Dermis microvascular lymphatic vessel endothelial cell (primary cell): ENCODE measurements at regions not wholly inside any gene's neighbourhood (a gene's known extent, or its start where the extent isn't known, plus 50 kb on each side); places are given as distances from the start of the nearest gene placed in this dataset.

Source experiments
- DNase-seq, 2 donors: peaks; one replicate each; pipeline versions ENCODE4 v3.0.0 to v3.0.0-alpha.2; 2010; ENCODE audit warnings: low read depth in 2 of 2

DNA sequence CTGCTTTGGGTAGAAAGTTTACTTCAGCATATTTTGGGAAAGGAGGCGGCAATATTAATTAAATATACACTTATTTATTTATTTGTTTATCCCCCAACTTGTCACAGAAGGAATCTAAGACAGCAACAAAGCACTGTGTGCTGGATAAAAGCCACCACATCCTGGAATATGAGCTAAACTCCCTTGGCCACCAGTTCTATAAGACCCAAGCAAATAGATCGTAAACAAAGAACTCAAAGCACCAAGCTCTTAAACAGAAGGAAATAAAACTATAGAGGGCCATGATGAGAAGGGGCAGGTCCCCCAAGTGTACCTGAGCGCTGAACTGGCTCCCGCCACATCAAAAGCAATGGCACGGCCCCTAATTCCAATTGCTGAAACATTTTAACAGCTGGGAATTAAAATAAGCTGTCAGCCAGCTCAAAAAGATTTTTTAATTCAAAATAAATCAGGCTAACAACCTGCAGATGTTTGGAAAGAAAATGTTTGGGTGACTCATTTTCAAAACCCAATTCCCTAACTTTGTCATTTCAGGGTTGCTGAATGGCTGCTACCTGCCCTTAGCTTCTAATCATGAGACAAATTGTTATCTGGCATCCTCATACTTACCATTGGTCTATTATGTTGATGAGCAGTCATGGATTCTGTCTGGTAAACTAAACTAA is 127.1 kb downstream of the SLC30A10 start:
- no peak for DNase-seq

DNA sequence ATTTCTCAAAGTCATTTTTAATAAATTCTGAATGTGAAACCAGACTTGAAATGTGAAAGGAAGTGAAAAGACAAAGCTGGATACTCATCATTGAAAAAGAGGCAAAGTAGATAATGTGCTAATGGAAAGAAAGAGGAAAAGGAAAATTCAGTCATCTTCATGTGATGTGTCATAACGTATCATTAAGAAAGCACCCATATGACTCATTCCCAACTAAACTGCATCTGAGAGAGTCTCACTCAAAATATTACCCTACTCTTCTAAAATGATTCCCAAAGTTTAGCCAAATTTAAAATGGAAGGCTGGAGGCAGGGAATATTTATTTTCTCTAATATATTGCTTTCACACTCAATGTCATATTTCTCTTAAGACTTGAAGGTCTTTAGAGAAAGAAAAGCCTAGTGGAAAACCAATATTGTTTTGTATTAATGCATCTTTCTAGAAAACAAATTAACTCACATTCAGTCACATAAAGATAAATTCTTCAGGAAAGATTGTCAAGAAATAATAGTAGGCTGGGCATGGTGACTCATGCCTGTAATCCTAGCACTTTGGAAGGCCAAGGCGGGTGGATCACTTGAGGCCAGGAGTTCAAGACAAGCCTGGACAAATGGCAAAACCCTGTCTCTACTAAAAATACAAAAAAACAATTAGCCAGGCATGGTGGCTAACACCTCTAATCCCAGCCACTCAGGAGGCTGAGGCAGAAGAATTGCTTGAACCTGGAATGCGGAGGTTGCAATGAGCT is 129.9 kb downstream of the SLC30A10 start:
- no peak for DNase-seq

DNA sequence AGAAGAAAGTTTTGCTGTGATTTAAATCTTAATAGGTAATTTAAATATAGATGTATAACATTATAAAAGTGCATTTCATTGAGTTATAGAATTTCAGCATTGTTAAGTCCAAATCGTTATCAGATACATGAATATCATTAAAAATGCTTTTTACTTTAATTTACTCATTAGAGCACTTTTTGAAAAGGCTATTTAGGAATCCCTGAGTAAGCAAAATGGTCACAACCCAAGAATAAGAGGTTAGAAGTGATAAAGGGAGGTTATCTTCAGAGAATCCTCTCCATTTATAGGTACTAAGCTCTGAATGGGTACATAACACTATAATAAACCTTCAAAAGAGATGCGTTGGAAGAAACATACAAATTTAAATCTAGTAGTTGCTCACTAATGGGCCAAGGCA is 130.7 kb downstream of the SLC30A10 start:
- no peak for DNase-seq

DNA sequence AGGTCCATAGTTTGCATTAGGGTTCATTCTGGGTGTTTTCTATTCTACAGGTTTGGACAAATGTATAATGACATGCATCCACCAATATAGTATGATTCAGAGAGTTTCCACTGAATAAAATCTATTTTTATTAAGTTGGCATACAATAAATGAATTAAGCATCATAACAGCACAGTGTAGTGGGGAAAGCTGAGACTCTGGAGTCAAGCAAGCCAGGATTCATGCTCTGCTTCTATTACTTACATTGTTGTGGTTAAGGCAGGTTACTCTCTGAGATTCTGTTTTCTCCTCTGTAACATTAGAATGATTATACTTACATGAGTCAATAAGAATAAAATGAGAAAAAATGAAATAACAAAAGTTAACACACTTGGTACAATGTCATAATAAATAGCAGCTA is 131.3 kb downstream of the SLC30A10 start:
- DNase-seq, result no peak

DNA sequence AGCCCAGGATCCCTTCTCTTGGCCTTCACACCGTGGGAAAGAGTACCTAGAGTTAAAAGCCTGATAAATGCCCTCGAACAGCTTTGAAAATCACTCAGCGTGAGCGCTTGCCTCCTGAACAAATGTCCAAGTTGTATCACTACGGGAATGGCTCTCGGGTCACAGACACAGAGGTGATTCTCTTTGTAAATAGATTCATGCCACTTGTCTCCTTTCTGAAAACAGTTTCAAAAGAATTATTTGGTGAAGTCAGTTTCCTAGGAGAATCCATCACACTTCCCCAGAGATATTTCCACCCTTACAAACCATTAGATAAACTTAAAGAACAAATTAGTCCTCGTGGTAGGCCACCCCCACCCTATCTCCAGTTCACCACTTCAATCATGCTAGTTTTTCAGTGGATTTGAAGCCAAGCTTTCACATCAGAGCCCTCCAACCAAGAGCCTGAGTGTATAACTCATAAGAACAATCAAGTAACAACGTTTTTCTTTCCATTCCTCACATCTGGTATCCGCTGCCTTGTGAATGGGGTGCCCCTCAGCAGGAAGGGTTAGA is 132.9 kb downstream of the SLC30A10 start:
- no peak for DNase-seq

DNA sequence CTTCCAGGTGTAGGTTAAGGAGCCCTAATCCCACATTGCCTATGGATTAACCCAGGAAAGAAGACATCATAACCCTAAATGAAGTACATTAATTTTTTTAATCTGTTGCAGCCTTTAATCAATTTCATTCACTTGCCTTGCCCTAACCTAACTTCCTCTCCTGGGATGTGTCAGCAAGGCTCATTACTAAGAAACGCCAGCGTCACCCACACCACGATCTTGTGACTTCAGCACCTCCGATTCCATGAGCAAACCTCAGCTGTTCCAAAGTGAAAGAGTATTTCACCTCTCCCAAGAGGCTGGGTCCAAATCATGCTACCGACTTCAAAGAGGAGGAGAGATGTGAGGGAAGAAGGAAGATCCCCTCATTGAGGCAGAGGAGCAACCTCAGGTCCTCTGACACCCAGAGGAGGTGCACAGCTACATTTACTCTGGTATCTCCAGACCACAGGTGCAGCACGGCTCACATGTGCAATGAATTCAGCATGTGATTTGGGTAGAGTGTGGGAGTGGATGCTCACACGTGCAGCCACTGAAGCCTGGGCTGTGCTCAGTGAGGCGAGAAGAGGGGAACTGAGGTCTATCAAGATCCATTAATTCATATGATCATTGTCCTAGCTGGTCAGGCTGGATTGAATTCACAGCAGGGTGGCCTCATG is 134.1 kb downstream of the SLC30A10 start:
- no peak for DNase-seq

DNA sequence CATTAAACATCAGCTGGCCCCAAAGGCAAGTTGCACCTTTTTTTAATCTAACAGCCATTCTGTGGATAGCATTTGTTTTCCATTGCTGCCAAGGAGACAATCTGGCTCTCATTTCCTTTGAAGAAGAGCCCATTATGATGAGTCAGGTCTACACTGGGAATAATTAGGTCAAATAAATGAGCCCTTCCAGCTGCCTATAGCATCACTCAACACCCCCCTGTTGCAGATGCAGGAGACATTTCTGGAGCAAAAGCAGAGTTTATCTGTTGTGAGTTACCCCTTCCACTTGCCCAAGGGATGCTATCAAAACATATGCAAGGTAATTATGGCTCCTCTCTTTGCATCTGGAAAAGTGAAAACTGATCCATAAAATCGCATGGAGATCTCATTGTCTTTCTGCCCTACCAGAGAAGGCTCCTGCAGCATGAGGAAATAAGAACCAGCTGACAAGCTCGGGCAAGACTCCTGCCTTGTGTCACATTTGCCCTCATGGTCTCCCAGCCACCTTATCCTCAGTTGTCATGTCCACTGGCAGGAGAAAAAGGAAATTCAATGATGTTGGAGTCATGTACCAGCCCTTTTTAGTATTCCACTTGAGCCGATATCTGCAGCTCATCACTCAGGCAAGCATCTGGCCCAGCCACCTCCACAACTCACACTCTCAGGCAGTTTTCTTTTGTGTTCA is 135.9 kb downstream of the SLC30A10 start:
- no peak for DNase-seq

DNA sequence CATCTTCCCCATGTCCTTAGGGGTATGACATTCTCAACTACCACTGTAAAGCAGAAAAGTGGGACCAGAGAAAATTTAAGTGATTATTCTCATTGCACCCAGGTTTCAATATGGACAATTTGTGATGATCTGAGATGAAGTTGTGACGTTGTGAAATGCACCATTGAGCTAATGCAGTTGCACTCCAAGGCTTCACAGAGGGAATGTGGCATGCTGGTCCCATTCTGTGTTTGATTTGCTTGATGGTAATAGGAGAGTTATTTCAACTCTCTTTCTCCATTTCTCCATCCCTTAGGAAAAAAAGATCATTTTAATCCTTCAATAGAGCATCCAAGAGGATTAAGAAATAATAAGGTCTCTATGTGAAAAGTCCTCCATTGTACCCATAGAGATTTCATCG is 136.6 kb downstream of the SLC30A10 start:
- no peak for DNase-seq

DNA sequence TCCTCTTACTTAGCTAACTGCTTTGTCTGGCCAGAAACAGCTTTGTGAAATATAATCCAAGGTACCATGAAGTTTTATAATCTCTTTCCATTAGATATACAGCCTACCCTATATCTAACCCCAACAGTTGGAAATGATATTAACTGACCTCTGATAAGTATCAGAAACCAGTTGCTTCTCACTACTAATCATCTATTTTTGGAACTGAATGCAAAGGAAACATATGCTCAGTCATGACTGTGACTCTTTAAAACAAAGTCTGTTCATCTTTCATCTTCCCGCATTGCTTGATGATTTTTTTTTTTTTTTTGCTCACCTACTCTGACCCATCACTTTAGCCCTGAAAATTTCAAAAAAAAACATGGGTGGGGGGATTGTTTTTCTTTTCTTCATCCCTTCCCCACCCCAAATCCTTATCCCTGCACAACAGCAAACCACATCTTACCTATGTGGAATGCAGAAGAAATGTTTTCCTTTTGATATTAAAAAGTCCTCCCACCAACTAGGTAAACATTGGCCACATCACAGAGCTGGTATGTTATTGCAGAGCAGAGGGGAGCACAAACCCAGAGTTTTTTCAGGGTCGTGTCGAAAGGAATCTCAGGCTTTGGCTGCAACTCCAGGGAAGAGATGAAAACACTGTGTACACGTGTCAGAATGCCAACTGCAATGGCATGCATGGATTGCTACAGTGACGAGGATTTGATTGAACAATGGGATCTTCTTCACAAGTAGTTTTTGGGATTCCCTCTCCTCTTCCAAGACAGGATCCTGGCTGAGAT is 137.3 kb downstream of the SLC30A10 start:
- DNase-seq, result no peak

DNA sequence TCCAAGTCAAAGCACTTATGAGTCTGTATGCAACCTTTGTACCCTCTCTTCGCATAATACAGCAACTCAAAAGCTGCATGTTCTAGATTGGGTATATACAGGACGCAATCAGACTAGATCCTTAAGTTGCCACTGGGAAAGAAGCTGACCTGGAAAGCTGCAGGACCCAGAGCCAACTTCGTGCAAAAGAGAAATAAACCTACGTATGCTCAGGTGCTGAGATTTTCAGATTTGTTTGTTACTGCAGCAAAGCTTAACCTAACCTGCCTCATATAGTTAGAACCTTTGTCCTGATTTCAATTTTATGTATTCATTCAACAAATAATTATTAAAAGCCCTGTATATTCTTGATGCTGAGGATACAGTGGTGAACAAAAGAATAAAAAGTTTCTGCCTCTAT is 139.7 kb downstream of the SLC30A10 start:
- DNase-seq, result no peak

DNA sequence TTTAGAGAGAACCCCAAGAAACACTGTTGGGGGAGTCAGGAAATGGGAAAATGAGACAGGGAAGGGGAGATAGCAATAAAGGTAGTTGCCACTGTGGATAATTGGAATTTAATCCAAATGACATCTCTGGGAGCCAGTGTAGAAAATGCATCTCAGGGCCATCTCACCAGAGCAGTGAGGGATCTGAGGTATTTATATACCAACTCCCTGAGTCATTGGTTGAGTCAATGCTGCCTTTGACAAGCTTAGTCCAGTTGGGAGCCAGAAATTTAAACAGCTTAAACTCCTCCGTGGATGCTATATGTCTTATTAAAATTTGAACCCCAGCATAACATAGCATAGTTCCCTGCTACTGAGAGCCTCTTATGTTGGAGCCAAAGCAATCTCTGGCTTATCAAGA is 140.3 kb downstream of the SLC30A10 start:
- DNase-seq, result no peak

DNA sequence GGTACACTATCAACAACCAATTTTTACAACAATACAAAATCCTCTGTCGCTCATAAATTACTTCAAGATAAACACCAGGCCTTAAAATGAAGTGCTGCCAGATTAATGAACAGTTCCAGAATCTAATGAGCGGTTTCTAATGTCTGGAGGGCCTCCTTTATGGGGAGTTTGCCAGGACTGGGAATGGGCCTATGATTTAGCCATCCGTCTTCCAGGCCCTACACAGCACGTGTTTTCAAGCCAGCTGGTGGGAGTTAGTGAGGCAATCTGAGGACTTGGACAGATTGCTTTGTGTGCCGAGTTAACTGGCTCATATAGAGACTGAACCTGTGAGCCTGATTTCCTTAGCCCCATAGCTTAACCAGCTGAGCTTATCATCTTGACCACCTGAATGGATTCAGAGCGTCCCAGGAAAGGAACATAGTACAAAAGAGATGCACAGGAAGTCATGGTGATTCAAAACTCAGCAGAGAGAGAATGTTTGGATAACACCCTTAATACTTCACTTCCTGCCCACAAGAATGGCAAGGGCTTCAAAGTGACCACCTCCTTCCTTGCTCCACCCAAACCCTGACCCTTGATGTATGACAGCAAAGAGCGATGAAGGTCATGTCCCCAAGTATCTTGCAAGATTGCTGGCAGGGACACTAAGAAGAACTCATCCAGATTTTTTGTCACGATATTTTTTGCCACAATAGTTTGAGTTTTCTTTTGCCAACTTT is 143.5 kb downstream of the SLC30A10 start:
- no peak for DNase-seq

DNA sequence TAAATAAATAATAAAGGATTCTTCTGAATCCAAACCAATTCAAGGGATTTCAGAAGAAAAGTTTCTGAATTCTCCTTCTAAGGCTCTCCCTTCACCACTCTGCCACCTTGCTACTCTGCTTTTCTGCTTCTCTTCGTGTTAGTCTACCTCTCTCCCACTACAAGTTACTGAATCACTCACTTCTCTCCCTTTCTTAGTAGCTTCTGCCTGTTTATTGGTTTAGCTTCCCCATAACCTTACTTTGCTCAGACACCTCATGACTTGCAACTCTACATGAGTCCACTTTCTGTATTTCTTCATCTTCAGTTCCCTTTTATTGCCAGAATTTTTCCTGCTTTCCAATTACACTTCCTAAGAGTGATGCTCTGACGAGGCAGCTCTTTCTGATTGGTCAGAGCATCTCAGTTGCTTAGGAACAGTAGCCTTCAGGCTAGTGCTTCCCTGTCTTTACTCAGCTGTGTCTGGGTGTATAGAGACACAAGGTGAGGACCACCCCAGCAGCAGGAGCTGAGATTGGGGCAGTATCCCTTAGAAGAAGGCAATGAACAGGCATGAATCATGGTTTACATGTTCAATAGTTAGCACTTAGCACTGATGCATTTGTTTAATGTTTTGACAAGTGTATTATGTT is 144.6 kb downstream of the SLC30A10 start:
- no peak for DNase-seq

DNA sequence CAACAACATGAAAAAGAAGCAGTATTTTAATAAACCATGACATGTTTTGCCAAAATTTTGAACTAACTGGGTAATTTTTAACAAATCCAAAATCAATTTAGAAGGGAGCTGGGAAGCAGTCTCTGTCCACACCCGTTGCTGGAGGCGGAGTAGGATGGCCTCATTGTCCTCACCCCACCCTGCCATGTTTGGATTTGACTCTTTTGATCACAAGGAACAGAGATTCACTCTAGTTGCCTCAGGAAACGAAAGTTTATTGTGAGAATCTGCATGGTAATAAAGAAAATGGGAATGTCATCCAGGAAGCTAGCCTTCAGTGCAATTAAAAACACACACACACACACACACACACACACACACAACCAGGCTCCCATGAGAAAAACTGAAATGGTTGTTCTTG is 145.4 kb downstream of the SLC30A10 start:
- no peak for DNase-seq

DNA sequence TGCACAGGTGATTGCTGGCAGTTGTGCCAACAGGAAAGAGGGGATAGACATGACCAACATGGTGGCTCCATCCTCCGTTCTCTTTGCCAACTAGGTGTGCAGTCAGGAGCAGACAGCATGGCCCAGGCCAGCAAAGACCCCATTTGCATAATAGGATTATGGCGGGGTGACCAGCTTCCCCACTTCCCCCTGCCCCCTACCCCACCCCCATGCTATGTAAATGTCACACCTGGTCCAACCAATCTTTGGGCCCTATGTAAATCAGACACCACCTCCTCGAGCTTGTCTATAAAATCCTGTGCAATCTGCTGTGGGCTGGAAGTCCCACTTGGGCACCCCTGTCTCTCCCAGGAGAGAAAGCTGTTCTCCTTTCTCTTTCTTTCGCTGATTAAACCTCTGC is 146.0 kb downstream of the SLC30A10 start:
- no peak for DNase-seq

DNA sequence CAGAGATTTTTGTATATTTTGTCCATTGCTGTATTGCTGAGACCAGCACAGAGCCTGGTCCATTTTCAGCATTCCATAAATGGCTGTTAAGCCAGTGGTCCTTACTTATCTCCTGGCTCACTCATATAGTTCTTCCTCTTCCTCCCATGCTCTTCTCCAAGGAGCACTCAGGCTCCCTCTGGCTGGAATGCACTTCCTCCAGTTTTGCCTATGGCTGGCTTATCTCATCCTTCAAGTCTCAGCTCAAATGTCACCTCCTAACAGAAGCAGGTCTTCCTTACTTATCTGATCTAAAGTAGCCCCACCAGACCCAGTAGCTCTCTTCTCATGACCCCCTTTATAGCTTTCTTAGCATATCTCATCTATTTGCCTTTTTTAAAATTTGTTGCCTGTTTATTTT is 146.9 kb downstream of the SLC30A10 start:
- DNase-seq, result no peak

DNA sequence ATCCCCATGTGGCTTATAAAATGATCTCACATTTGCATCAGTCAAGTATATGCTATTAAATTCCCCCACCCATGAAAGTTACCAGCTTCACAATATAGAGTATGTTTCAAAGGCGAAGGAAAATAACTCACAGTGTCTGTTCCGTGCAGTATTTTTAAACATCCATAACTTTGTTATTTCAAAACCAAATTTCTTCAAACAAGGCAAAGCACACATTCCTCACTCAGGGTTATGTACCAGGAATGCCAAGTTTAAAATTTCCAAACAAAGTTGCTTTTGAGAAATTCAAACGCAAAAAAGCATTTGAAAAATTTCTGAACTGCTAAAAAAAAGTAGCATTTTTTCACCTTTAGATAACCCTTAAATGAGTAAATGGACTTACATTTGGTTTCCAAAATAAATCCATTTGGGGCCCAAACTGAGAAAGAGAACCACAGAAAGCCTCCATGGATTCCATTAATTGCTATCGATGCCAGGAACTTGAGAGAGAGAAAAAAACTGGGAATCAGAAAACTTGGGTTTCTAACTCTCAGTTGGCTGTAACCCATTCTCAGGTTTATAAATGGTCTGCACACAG is 149.5 kb downstream of the SLC30A10 start:
- DNase-seq, result no peak

DNA sequence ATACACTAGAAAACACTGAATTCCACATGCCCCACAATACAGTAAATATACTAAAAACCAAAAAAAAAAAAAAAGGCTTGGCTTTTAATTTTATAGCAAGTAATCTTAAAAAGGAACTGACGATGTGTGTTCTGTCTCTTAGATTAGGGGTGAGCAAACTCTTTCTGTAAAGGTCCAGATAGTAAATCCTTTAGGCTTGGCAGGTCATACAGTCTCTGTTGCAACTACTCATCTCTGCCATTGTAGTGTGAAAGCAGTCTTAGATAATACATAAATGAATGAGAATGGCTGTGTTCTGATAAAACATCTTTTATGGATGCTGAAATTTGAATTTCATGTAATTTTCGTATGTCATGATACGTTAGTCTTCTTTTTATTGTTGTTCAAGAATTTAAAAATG is 150.2 kb downstream of the SLC30A10 start:
- no peak for DNase-seq

DNA sequence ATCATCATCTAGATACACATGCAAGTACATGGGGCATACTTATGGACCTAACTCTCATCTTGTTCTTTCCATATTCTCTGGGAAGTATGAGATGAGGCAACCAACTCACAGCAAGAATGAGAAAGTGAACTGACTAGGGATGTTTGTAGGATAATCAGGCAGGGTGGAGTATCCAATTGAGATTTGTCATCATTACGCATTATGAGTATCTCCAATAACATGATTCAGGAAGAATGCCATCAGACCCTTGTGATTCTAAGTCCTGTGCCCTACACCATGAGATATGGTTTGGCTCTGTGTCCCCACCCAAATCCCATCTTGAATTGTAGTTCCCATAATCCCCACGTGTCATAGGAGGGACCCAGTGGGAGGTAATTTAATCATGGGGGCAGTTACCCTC is 154.0 kb downstream of the SLC30A10 start:
- DNase-seq, result no peak

DNA sequence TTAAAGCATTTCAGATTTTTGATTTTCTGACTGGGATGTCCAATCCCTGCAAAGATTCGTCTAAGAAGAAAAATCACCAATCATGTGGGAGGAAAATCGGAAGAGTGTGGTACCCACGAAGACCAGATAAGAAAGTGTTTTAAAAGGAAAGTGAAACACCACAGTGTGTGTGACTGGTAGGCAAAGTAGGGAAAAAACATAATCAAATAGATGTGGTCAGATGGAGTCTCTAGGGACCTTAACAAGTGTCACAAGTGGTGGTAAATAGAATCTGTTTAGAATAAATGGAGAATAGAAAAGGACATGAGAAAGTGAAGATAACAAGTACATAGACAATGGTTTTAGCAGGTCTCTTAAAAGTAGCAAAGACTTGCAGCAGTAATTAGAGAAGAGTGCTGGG is 154.6 kb downstream of the SLC30A10 start:
- DNase-seq, result no peak
